ENCODE measurements at regions not wholly inside any gene's neighbourhood (a gene's known extent, or its start where the extent isn't known, plus 50 kb on each side); places are given as distances from the start of the nearest gene placed in this dataset.

GRCh38 chr5:2164586-2164985 lies 281.9 kb upstream of the IRX4 start:
- ATAC-seq (no peak), DNase-seq (no peak)
- Histone ChIP-seq H3K9me3 (ENCODE audit: control insufficient read depth, low read length) (no peaks in the 10 kb centered on the region), H3K27ac (ENCODE audit: low read length) (no peak overlapping the region), H3K4me1 (ENCODE audit: control insufficient read depth, insufficient read depth, low read length) (no peaks in the 10 kb centered on the region), H3K27me3 (ENCODE audit: control insufficient read depth, insufficient read depth) (no peaks in the 10 kb centered on the region), H3K4me3 (ENCODE audit: low read length) (no peak overlapping the region)
- intact Hi-C loops (cut with DNase I), result no loop called here
- WGBS, result 43% methylated on average over 13 of the region's 13 CpGs

- no peaks in the 10 kb centered on the region for H3K4me1 ChIP-seq (ENCODE audit: control insufficient read depth, insufficient read depth, low read length)
- DNase-seq (no peak), ATAC-seq (no peak)
- H3K27me3 ChIP-seq (ENCODE audit: control insufficient read depth, insufficient read depth), result no peaks in the 10 kb centered on the region
- intact Hi-C loops (cut with DNase I), result no loop called here
- H3K27ac ChIP-seq (ENCODE audit: low read length), result no peak overlapping the region
- H3K4me3 ChIP-seq (ENCODE audit: low read length), result no peak overlapping the region
- 65% methylated on average over 16 of the region's 16 CpGs for WGBS
- H3K9me3 ChIP-seq (ENCODE audit: control insufficient read depth, low read length), result no peaks in the 10 kb centered on the region
These were observed 281.3 kb upstream of the IRX4 start for GRCh38 chr5:2163940-2164490.

GRCh38 chr5:2163060-2163856 lies 280.5 kb upstream of the IRX4 start:
- intact Hi-C loops (cut with DNase I), result no loop called here
- WGBS, result 88% methylated on average over 20 of the region's 20 CpGs
- no peak overlapping the region for H3K4me3 ChIP-seq (ENCODE audit: low read length)
- DNase-seq, result no peak
- no peaks in the 10 kb centered on the region for H3K27me3 ChIP-seq (ENCODE audit: control insufficient read depth, insufficient read depth)
- H3K27ac ChIP-seq (ENCODE audit: low read length), result no peak overlapping the region
- H3K9me3 ChIP-seq (ENCODE audit: control insufficient read depth, low read length), result no peaks in the 10 kb centered on the region
- ATAC-seq, result no peak
- no peaks in the 10 kb centered on the region for H3K4me1 ChIP-seq (ENCODE audit: control insufficient read depth, insufficient read depth, low read length)

GRCh38 chr5:2160811-2161210 lies 278.1 kb upstream of the IRX4 start:
- ATAC-seq (no peak), DNase-seq (no peak)
- Histone ChIP-seq H3K4me3 (ENCODE audit: low read length) (no peak overlapping the region), H3K27me3 (ENCODE audit: control insufficient read depth, insufficient read depth) (no peaks in the 10 kb centered on the region), H3K27ac (ENCODE audit: low read length) (no peak overlapping the region), H3K9me3 (ENCODE audit: control insufficient read depth, low read length) (no peaks in the 10 kb centered on the region), H3K4me1 (ENCODE audit: control insufficient read depth, insufficient read depth, low read length) (no peaks in the 10 kb centered on the region)
- intact Hi-C loops (cut with DNase I), result no loop called here
- 85% methylated on average over 2 of the region's 2 CpGs for WGBS

GRCh38 chr5:2158767-2159166 lies 276.0 kb upstream of the IRX4 start:
- ATAC-seq (no peak), DNase-seq (no peak)
- H3K27ac ChIP-seq (ENCODE audit: low read length), result no peak overlapping the region
- no peaks in the 10 kb centered on the region for H3K4me1 ChIP-seq (ENCODE audit: control insufficient read depth, insufficient read depth, low read length)
- 43% methylated on average over 9 of the region's 9 CpGs for WGBS
- intact Hi-C loops (cut with DNase I), result loop anchor here in 1 of 4 donors (10.0 kb wide), 1 partner anchor 394 kb away; no protein-coding TSS in a partner anchor
- no peaks in the 10 kb centered on the region for H3K9me3 ChIP-seq (ENCODE audit: control insufficient read depth, low read length)
- no peak overlapping the region for H3K4me3 ChIP-seq (ENCODE audit: low read length)
- H3K27me3 ChIP-seq (ENCODE audit: control insufficient read depth, insufficient read depth), result no peaks in the 10 kb centered on the region

- ATAC-seq (no peak), DNase-seq (no peak)
- intact Hi-C loops (cut with DNase I), result loop anchor here in 1 of 4 donors (10.0 kb wide), 1 partner anchor 393 kb away; no protein-coding TSS in a partner anchor
- H3K4me1 ChIP-seq (ENCODE audit: control insufficient read depth, insufficient read depth, low read length), result no peaks in the 10 kb centered on the region
- no peak overlapping the region for H3K27ac ChIP-seq (ENCODE audit: low read length)
- H3K9me3 ChIP-seq (ENCODE audit: control insufficient read depth, low read length), result no peaks in the 10 kb centered on the region
- H3K4me3 ChIP-seq (ENCODE audit: low read length), result no peak overlapping the region
- WGBS, result 75% methylated on average over 5 of the region's 5 CpGs
- no peaks in the 10 kb centered on the region for H3K27me3 ChIP-seq (ENCODE audit: control insufficient read depth, insufficient read depth)
These were observed 275.4 kb upstream of the IRX4 start for GRCh38 chr5:2158109-2158508.

- intact Hi-C loops (cut with DNase I), result loop anchor here in 1 of 4 donors (10.0 kb wide), 1 partner anchor 393 kb away; no protein-coding TSS in a partner anchor
- H3K27me3 ChIP-seq (ENCODE audit: control insufficient read depth, insufficient read depth), result no peaks in the 10 kb centered on the region
These were observed 274.6 kb upstream of the IRX4 start for GRCh38 chr5:2157372-2157771.

GRCh38 chr5:2156358-2157059 lies 273.8 kb upstream of the IRX4 start:
- WGBS, result 84% methylated on average over 14 of the region's 14 CpGs
- ATAC-seq (no peak), DNase-seq (no peak)
- no peaks in the 10 kb centered on the region for H3K9me3 ChIP-seq (ENCODE audit: control insufficient read depth, low read length)
- no peaks in the 10 kb centered on the region for H3K4me1 ChIP-seq (ENCODE audit: control insufficient read depth, insufficient read depth, low read length)
- H3K27ac ChIP-seq (ENCODE audit: low read length), result no peak overlapping the region
- intact Hi-C loops (cut with DNase I), result loop anchor here in 1 of 4 donors (10.0 kb wide), 1 partner anchor 392 kb away; no protein-coding TSS in a partner anchor
- H3K27me3 ChIP-seq (ENCODE audit: control insufficient read depth, insufficient read depth), result no peaks in the 10 kb centered on the region
- H3K4me3 ChIP-seq (ENCODE audit: low read length), result no peak overlapping the region

More at GRCh38 chr5:2157372-2157771, 274.6 kb upstream of the IRX4 start:
- DNase-seq (no peak), ATAC-seq (no peak)
- H3K4me1 ChIP-seq (ENCODE audit: control insufficient read depth, insufficient read depth, low read length), result no peaks in the 10 kb centered on the region
- H3K9me3 ChIP-seq (ENCODE audit: control insufficient read depth, low read length), result no peaks in the 10 kb centered on the region
- H3K27ac ChIP-seq (ENCODE audit: low read length), result no peak overlapping the region
- 87% methylated on average over 9 of the region's 9 CpGs for WGBS
- H3K4me3 ChIP-seq (ENCODE audit: low read length), result no peak overlapping the region

GRCh38 chr5:2155556-2155955 lies 272.8 kb upstream of the IRX4 start:
- ATAC-seq (no peak), DNase-seq (no peak)
- no peaks in the 10 kb centered on the region for H3K4me1 ChIP-seq (ENCODE audit: control insufficient read depth, insufficient read depth, low read length)
- no peak overlapping the region for H3K4me3 ChIP-seq (ENCODE audit: low read length)
- intact Hi-C loops (cut with DNase I), result loop anchor here in 1 of 4 donors (10.0 kb wide), 1 partner anchor 391 kb away; no protein-coding TSS in a partner anchor
- no peak overlapping the region for H3K27ac ChIP-seq (ENCODE audit: low read length)
- no peaks in the 10 kb centered on the region for H3K9me3 ChIP-seq (ENCODE audit: control insufficient read depth, low read length)
- no peaks in the 10 kb centered on the region for H3K27me3 ChIP-seq (ENCODE audit: control insufficient read depth, insufficient read depth)
- 92% methylated on average over 18 of the region's 18 CpGs for WGBS

GRCh38 chr5:2153802-2154201 lies 271.1 kb upstream of the IRX4 start:
- DNase-seq, result no peak

GRCh38 chr5:2153350-2153749 lies 270.6 kb upstream of the IRX4 start:
- H3K9me3 ChIP-seq (ENCODE audit: control insufficient read depth, low read length), result no peaks in the 10 kb centered on the region
- intact Hi-C loops (cut with DNase I), result loop anchor here in 1 of 4 donors (10.0 kb wide), 1 partner anchor 389 kb away; no protein-coding TSS in a partner anchor
- H3K4me3 ChIP-seq (ENCODE audit: low read length), result no peak overlapping the region
- WGBS, result 86% methylated on average over 6 of the region's 6 CpGs
- no peaks in the 10 kb centered on the region for H3K4me1 ChIP-seq (ENCODE audit: control insufficient read depth, insufficient read depth, low read length)
- no peak overlapping the region for H3K27ac ChIP-seq (ENCODE audit: low read length)
- no peak for DNase-seq
- no peak for ATAC-seq
- no peaks in the 10 kb centered on the region for H3K27me3 ChIP-seq (ENCODE audit: control insufficient read depth, insufficient read depth)

More at GRCh38 chr5:2153802-2154201, 271.1 kb upstream of the IRX4 start:
- Histone ChIP-seq H3K4me1 (ENCODE audit: control insufficient read depth, insufficient read depth, low read length) (no peaks in the 10 kb centered on the region), H3K27me3 (ENCODE audit: control insufficient read depth, insufficient read depth) (no peaks in the 10 kb centered on the region), H3K4me3 (ENCODE audit: low read length) (no peak overlapping the region), H3K9me3 (ENCODE audit: control insufficient read depth, low read length) (no peaks in the 10 kb centered on the region), H3K27ac (ENCODE audit: low read length) (no peak overlapping the region)
- ATAC-seq, result no peak
- 86% methylated on average over 15 of the region's 15 CpGs for WGBS
- intact Hi-C loops (cut with DNase I), result loop anchor here in 1 of 4 donors (10.0 kb wide), 1 partner anchor 389 kb away; no protein-coding TSS in a partner anchor

Data from right cardiac atrium (tissue), 5 donors.